PC-3 (cell line): ENCODE measurements at regions not wholly inside any gene's neighbourhood (a gene's known extent, or its start where the extent isn't known, plus 50 kb on each side); places are given as distances from the start of the nearest gene placed in this dataset.

Source experiments
- EZH2 ChIP-seq: fragments of 300-600 bp; sonication (generic); IDR thresholded peaks from one replicate; pipeline ENCODE4 v1.6.1; 2017; ENCODE audit warnings: antibody characterized with exemption, mild to moderate bottlenecking, low read length; ENCODE audit not compliant: unreplicated experiment
- TF ChIP-seq, protein P1 (sequence below): fragments of 300-600 bp; sonication (generic); conservative IDR thresholded peaks from 2 replicates; pipeline ENCODE4 v1.5.1; 2017; ENCODE audit warnings: antibody characterized with exemption, low read depth, mild to moderate bottlenecking, low read length

- TF ChIP-seq, protein P1, sequence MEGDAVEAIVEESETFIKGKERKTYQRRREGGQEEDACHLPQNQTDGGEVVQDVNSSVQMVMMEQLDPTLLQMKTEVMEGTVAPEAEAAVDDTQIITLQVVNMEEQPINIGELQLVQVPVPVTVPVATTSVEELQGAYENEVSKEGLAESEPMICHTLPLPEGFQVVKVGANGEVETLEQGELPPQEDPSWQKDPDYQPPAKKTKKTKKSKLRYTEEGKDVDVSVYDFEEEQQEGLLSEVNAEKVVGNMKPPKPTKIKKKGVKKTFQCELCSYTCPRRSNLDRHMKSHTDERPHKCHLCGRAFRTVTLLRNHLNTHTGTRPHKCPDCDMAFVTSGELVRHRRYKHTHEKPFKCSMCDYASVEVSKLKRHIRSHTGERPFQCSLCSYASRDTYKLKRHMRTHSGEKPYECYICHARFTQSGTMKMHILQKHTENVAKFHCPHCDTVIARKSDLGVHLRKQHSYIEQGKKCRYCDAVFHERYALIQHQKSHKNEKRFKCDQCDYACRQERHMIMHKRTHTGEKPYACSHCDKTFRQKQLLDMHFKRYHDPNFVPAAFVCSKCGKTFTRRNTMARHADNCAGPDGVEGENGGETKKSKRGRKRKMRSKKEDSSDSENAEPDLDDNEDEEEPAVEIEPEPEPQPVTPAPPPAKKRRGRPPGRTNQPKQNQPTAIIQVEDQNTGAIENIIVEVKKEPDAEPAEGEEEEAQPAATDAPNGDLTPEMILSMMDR, result no peak
- TF ChIP-seq EZH2, result no peak
Measured at GRCh38 chr2:63740943-63741342, 100.8 kb upstream of the UGP2 start.
